GM19395 (cell line): ENCODE measurements at regions not wholly inside any gene's neighbourhood (a gene's known extent, or its start where the extent isn't known, plus 50 kb on each side); places are given as distances from the start of the nearest gene placed in this dataset.
"Not testable (repeated sequence)": the region's sequence is repeated elsewhere in the genome, so short reads cannot be mapped to it uniquely, and the experiment has no call there.

Source experiments
- ATAC-seq: cut with Tn5 transposase; IDR thresholded peaks from one replicate; pipeline ENCODE4 v1.9.1; 2021; ENCODE audit warnings: mild to moderate bottlenecking, moderate library complexity; ENCODE audit not compliant: unreplicated experiment

GRCh38 chr6:121634586-121634985 is 199.1 kb downstream of the GJA1 start:
- not testable (repeated sequence) for ATAC-seq

- no peak for ATAC-seq
Observed at GRCh38 chr6:121635355-121635754, 199.9 kb downstream of the GJA1 start.

GRCh38 chr6:121636217-121636616 is 200.8 kb downstream of the GJA1 start:
- not testable (repeated sequence) for ATAC-seq

- ATAC-seq, result no peak
Observed at GRCh38 chr6:121639021-121639420, 203.6 kb downstream of the GJA1 start.

- ATAC-seq, result no peak
Observed at GRCh38 chr6:121641158-121641557, 205.7 kb downstream of the GJA1 start.

- ATAC-seq, result no peak
Observed at GRCh38 chr6:121645100-121645745, 209.8 kb downstream of the GJA1 start.

GRCh38 chr6:121647905-121648304 is 212.5 kb downstream of the GJA1 start:
- ATAC-seq, result no peak

GRCh38 chr6:121649951-121650350 is 214.5 kb downstream of the GJA1 start:
- no peak for ATAC-seq

GRCh38 chr6:121651420-121651819 is 216.0 kb downstream of the GJA1 start:
- no peak for ATAC-seq

- ATAC-seq, result no peak
Observed at GRCh38 chr6:121652223-121652622, 216.8 kb downstream of the GJA1 start.

- no peak for ATAC-seq
Observed at GRCh38 chr6:121652726-121653623, 217.5 kb downstream of the GJA1 start.

GRCh38 chr6:121653624-121654008 is 218.2 kb downstream of the GJA1 start:
- no peak for ATAC-seq

- no peak for ATAC-seq
Observed at GRCh38 chr6:121657972-121658371, 222.5 kb downstream of the GJA1 start.

- ATAC-seq, result no peak
Observed at GRCh38 chr6:121660277-121660676, 224.8 kb downstream of the GJA1 start.

- ATAC-seq, result no peak
Observed at GRCh38 chr6:121663292-121663810, 227.9 kb downstream of the GJA1 start.

GRCh38 chr6:121664158-121664557 is 228.7 kb downstream of the GJA1 start:
- ATAC-seq, result no peak

- ATAC-seq, result no peak
Observed at GRCh38 chr6:121666814-121667213, 231.4 kb downstream of the GJA1 start.

GRCh38 chr6:121668259-121668658 is 232.8 kb downstream of the GJA1 start:
- ATAC-seq, result no peak

GRCh38 chr6:121670511-121670910 is 235.1 kb downstream of the GJA1 start:
- no peak for ATAC-seq

GRCh38 chr6:121677571-121677970 is 242.1 kb downstream of the GJA1 start:
- no peak for ATAC-seq

- ATAC-seq, result no peak
Observed at GRCh38 chr6:121678245-121678644, 242.8 kb downstream of the GJA1 start.

- ATAC-seq, result no peak
Observed at GRCh38 chr6:121680058-121680457, 244.6 kb downstream of the GJA1 start.
